Rectal smooth muscle tissue (tissue), 1 donor: ENCODE measurements at regions not wholly inside any gene's neighbourhood (a gene's known extent, or its start where the extent isn't known, plus 50 kb on each side); places are given as distances from the start of the nearest gene placed in this dataset.

Source experiments
- H3K27ac ChIP-seq: one replicate; pipeline ENCODE4 v1.7.0; 2013; ENCODE audit warnings: low read depth, low read length, inconsistent platforms
- H3K27me3 ChIP-seq: one replicate; pipeline ENCODE4 v1.7.0; 2013; ENCODE audit warnings: low read length; ENCODE audit not compliant: control insufficient read depth, insufficient read depth
- H3K36me3 ChIP-seq: one replicate; pipeline ENCODE4 v1.7.0; 2013; ENCODE audit warnings: low read length; ENCODE audit not compliant: control insufficient read depth, insufficient read depth
- H3K4me1 ChIP-seq: one replicate; pipeline ENCODE4 v1.7.0; 2013; ENCODE audit warnings: low read length; ENCODE audit not compliant: control insufficient read depth, insufficient read depth
- H3K4me3 ChIP-seq: one replicate; pipeline ENCODE4 v1.7.0; 2013; ENCODE audit warnings: low read length
- H3K9ac ChIP-seq: one replicate; pipeline ENCODE4 v1.7.0; 2013; ENCODE audit warnings: low read length

- no peaks in the 10 kb centered on the region for H3K4me1 ChIP-seq
- H3K27me3 ChIP-seq: no peaks in the 10 kb centered on the region
Measured at GRCh38 chr19:28465371-28466086, 747.4 kb downstream of the UQCRFS1 start.

GRCh38 chr19:28463493-28464053 lies 749.4 kb downstream of the UQCRFS1 start:
- no peak overlapping the region for H3K27ac ChIP-seq
- H3K4me1 ChIP-seq: no peaks in the 10 kb centered on the region
- H3K36me3 ChIP-seq: no peaks in the 10 kb centered on the region
- H3K4me3 ChIP-seq: no peak overlapping the region
- H3K27me3 ChIP-seq: no peaks in the 10 kb centered on the region
- H3K9ac ChIP-seq: no peak overlapping the region

More at GRCh38 chr19:28465371-28466086, 747.4 kb downstream of the UQCRFS1 start:
- Histone ChIP-seq H3K27ac (no peak overlapping the region), H3K9ac (no peak overlapping the region), H3K36me3 (no peaks in the 10 kb centered on the region), H3K4me3 (no peak overlapping the region)

GRCh38 chr19:28457620-28458019 lies 755.3 kb downstream of the UQCRFS1 start:
- H3K4me1 ChIP-seq: no peaks in the 10 kb centered on the region
- no peak overlapping the region for H3K27ac ChIP-seq
- no peaks in the 10 kb centered on the region for H3K27me3 ChIP-seq
- H3K9ac ChIP-seq: no peak overlapping the region
- H3K36me3 ChIP-seq: no peaks in the 10 kb centered on the region
- H3K4me3 ChIP-seq: no peak overlapping the region

GRCh38 chr19:28456708-28457320 lies 756.1 kb downstream of the UQCRFS1 start:
- no peak overlapping the region for H3K27ac ChIP-seq
- no peak overlapping the region for H3K9ac ChIP-seq
- no peaks in the 10 kb centered on the region for H3K4me1 ChIP-seq
- no peaks in the 10 kb centered on the region for H3K36me3 ChIP-seq
- H3K27me3 ChIP-seq: no peaks in the 10 kb centered on the region
- no peak overlapping the region for H3K4me3 ChIP-seq

- Histone ChIP-seq H3K4me3 (no peak overlapping the region), H3K27me3 (no peaks in the 10 kb centered on the region), H3K36me3 (no peaks in the 10 kb centered on the region), H3K9ac (no peak overlapping the region), H3K4me1 (no peaks in the 10 kb centered on the region), H3K27ac (no peak overlapping the region)
Measured at GRCh38 chr19:28456252-28456651, 756.7 kb downstream of the UQCRFS1 start.

- Histone ChIP-seq H3K4me3 (no peak overlapping the region), H3K36me3 (no peaks in the 10 kb centered on the region), H3K27ac (no peak overlapping the region), H3K9ac (no peak overlapping the region), H3K4me1 (no peaks in the 10 kb centered on the region), H3K27me3 (no peaks in the 10 kb centered on the region)
Measured at GRCh38 chr19:28454083-28454482, 758.9 kb downstream of the UQCRFS1 start.

DNA sequence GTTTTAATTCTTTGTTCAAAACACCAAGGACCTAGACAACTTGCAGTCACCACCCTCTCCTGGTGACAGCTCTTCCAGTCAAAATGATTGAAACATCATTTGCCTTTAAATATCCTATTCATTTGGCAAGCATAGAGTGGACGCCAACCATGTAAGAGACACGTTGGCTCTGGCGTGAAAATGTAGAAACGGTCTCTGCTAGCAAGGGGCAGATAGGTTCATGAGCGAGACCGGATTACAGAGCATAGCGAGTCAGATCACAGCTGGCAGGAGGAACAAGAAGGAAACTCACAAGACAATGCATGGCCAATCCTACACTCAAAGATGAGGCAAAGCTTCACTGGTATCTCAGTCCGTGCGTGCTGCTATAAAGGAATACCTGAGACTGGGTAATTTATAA lies 759.5 kb downstream of the UQCRFS1 start:
- Histone ChIP-seq H3K36me3 (no peaks in the 10 kb centered on the region), H3K4me1 (no peaks in the 10 kb centered on the region), H3K4me3 (no peak overlapping the region), H3K27me3 (no peaks in the 10 kb centered on the region), H3K27ac (no peak overlapping the region), H3K9ac (no peak overlapping the region)

- H3K27ac ChIP-seq: no peak overlapping the region
- no peak overlapping the region for H3K9ac ChIP-seq
- H3K4me3 ChIP-seq: no peak overlapping the region
- H3K27me3 ChIP-seq: no peaks in the 10 kb centered on the region
- no peaks in the 10 kb centered on the region for H3K36me3 ChIP-seq
- H3K4me1 ChIP-seq: no peaks in the 10 kb centered on the region
Measured at GRCh38 chr19:28449803-28450202, 763.1 kb downstream of the UQCRFS1 start.

DNA sequence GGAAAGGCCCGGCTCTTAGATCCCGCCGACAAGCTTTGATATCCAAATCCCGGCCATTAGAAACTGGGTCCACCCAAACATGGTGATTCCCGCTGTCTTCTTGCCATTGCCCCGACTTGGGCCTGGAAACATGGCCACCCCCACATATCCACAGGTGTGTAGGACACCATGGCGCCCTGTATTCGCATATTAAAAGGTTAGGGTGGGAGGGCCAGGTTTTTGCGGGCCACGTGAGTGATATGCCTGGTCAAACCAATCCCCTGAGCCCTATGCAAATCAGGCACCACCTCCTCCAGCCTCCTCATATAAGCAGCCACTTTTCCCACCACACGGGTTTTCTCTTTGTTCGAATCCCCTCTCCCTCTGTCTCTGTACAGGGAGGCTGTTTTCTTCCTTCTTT lies 766.4 kb downstream of the UQCRFS1 start:
- Histone ChIP-seq H3K9ac (no peak overlapping the region), H3K27ac (no peak overlapping the region)

GRCh38 chr19:28445826-28446225 lies 767.1 kb downstream of the UQCRFS1 start:
- no peaks in the 10 kb centered on the region for H3K4me1 ChIP-seq
- H3K27ac ChIP-seq: no peak overlapping the region
- H3K36me3 ChIP-seq: no peaks in the 10 kb centered on the region
- H3K9ac ChIP-seq: no peak overlapping the region
- H3K4me3 ChIP-seq: no peak overlapping the region
- no peaks in the 10 kb centered on the region for H3K27me3 ChIP-seq

More for the DNA sequence above, 766.4 kb downstream of the UQCRFS1 start:
- no peaks in the 10 kb centered on the region for H3K36me3 ChIP-seq
- no peak overlapping the region for H3K4me3 ChIP-seq
- no peaks in the 10 kb centered on the region for H3K4me1 ChIP-seq
- no peaks in the 10 kb centered on the region for H3K27me3 ChIP-seq

DNA sequence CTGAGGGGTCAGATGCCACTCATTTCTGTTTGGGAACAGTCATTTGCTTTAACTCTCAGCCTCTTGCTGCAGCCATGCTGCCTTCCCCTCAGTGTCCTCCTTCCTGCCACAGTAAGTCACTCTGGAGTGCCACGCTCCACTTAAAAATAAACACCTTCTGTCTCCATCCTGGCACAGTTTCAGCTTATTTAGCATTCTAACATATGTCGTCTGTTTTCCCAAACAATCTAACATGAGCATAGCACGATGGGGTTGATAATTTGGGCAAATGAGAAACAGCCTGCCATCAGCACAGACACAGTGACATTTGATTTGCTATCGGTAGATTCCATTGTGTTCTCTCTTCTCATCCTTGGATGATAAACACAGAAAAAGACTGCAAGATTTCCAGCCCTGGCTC lies 768.6 kb downstream of the UQCRFS1 start:
- no peaks in the 10 kb centered on the region for H3K27me3 ChIP-seq
- no peak overlapping the region for H3K9ac ChIP-seq
- H3K36me3 ChIP-seq: no peaks in the 10 kb centered on the region
- H3K4me1 ChIP-seq: no peaks in the 10 kb centered on the region
- H3K27ac ChIP-seq: no peak overlapping the region
- H3K4me3 ChIP-seq: no peak overlapping the region

DNA sequence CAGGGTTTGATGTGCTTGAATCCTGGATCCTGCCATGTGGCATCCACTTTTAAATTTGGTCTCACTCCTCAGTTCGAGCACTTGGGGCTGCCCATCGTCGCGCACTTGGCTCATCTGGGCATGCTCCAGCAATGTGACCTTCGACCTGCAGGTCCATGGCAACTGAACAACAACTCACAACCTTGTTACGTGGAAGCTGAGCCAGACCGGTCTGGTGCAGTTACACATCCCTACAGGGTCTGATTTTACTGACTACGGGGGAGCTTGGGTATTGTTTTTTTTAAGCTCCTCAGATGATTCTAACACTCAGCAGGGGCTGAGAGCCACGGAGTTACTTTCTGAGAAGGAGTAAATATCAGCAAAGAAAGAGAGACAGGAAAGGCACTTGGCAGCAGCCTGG lies 769.6 kb downstream of the UQCRFS1 start:
- H3K4me3 ChIP-seq: no peak overlapping the region
- no peaks in the 10 kb centered on the region for H3K36me3 ChIP-seq
- no peaks in the 10 kb centered on the region for H3K4me1 ChIP-seq
- no peaks in the 10 kb centered on the region for H3K27me3 ChIP-seq
- H3K27ac ChIP-seq: no peak overlapping the region
- no peak overlapping the region for H3K9ac ChIP-seq
